Epithelial cell of prostate (primary cell): ENCODE measurements at regions not wholly inside any gene's neighbourhood (a gene's known extent, or its start where the extent isn't known, plus 50 kb on each side); places are given as distances from the start of the nearest gene placed in this dataset.
A peak's percentile ranks its signal among the peaks of the same experiment; 100 is the strongest.
"Not testable (repeated sequence)": the region's sequence is repeated elsewhere in the genome, so short reads cannot be mapped to it uniquely, and the experiment has no call there.

Experiments
- DNase-seq: peaks from one replicate; pipeline ENCODE4 v3.0.0-alpha.2; 2011; ENCODE audit warnings: low read depth, low spot score
- H3K27ac ChIP-seq: fragments of 450-650 bp; 2 replicates; pipeline ENCODE4 v1.5.1; 2017; ENCODE audit warnings: mild to moderate bottlenecking

GRCh38 chr3:162665684-162666391 is 1169.2 kb downstream of the OTOL1 start:
- no peak for DNase-seq
- H3K27ac ChIP-seq, result no peak overlapping the region

DNA sequence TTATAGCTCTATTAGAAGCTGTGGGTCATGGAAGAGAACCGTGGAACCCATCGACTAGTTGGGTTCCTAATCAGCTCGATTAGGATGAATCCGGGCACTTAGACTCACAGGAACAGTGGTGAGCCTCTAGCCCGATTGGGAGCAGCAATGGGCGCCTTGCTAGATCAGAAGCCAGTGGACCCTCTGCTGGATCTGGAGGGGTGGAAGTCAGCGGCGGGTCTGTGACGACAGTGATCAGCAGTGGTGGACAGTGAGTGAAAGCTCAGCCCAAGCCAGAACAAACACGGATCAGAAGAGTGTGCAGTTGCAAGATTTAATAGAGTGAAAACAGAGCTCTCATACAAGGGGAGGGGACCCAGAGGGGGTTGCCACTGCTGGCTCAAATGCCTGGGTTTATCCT is 1170.2 kb downstream of the OTOL1 start:
- no peak for DNase-seq
- no peak overlapping the region for H3K27ac ChIP-seq

GRCh38 chr3:162670181-162670580 is 1173.6 kb downstream of the OTOL1 start:
- no peak overlapping the region for H3K27ac ChIP-seq
- DNase-seq, result no peak

- DNase-seq, result no peak
- H3K27ac ChIP-seq, result no peak overlapping the region
Measured at GRCh38 chr3:162677475-162677874, 1180.9 kb downstream of the OTOL1 start.

DNA sequence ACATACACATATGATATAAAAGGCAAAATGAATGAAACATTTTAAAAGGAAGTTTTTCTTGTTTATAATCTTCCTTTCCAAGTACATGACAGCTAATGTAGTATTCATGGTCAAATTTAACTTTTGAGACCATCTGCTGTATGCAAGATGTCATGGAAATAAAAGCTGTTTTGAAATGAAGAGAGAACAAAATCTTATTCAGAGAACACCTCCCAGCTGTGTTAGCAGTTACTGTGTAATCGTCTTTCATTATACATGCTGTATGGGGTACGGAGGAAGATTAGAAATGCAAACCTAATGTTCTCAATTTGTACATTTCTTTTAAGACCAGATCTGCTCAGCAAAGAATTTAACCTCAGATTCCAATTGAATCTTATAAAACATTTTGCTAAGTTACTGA is 1182.3 kb downstream of the OTOL1 start:
- no peak for DNase-seq
- H3K27ac ChIP-seq, result no peak overlapping the region

DNA sequence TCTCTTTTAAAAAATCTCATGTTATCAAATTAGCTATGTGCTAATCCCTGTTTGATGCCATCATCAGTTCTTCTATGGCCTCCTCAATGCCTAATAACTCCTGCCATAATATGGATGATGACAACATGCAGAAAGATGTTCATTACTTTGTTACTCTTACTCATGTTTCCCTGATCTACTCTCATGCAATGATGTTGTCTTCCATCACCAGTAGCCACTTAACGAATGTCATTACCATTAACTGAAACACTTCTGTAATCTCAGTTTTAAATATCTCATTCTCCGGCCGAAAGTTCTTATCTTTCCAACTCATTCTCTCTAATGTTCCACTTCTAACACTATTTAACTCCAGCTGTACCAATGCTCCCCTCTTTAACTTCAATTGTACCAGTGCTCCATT is 1187.7 kb downstream of the OTOL1 start:
- no peak for DNase-seq
- no peak overlapping the region for H3K27ac ChIP-seq

DNA sequence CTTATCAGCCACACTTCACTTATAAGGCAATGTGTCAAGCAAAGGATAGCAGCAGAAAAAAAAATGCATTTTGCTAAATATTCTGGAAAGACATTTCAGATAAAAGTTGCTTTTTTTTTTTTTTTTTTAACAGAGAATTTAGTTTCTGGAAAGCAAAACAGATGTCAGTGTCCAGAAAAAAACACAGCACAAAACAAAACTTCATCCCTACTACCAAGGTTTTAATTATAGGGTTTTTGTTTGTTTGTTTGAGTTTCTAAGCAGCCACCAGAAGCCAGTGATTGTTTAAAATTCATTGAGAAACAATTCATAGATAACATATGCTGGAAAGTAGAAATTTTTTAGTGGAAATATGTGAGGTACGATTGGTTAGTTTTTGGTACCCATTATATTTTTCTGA is 1202.7 kb downstream of the OTOL1 start:
- DNase-seq, result no peak
- H3K27ac ChIP-seq, result no peak overlapping the region

GRCh38 chr3:162701211-162701610 is 1204.6 kb downstream of the OTOL1 start:
- no peak overlapping the region for H3K27ac ChIP-seq
- no peak for DNase-seq

GRCh38 chr3:162702768-162703385 is 1206.3 kb downstream of the OTOL1 start:
- H3K27ac ChIP-seq, result no peak overlapping the region
- DNase-seq, result no peak

DNA sequence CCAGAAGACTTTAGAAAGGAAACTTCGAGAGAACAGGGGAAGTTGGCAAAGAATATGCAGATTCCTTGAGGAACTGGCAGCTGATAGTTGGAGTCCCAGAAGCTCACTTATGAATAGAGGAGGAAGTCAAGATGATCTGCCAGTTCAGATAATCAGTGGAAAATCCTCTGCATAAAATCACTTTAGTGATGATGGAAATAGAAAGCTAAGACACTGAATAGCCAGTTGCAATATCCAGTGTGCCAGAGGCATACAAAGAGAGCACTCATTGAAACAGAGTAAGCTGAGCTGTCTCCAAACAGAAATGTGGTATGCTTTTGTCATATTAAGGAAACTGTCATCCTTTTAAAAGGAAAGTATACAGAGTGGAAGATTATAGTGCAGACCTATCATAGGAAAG is 1207.6 kb downstream of the OTOL1 start:
- no peak overlapping the region for H3K27ac ChIP-seq
- DNase-seq, result no peak

GRCh38 chr3:162704799-162705385 is 1208.3 kb downstream of the OTOL1 start:
- no peak for DNase-seq
- H3K27ac ChIP-seq, result no peak overlapping the region

GRCh38 chr3:162708394-162708793 is 1211.8 kb downstream of the OTOL1 start:
- peak overlapping the region; percentile 34 for H3K27ac ChIP-seq
- DNase-seq, result not testable (repeated sequence)

DNA sequence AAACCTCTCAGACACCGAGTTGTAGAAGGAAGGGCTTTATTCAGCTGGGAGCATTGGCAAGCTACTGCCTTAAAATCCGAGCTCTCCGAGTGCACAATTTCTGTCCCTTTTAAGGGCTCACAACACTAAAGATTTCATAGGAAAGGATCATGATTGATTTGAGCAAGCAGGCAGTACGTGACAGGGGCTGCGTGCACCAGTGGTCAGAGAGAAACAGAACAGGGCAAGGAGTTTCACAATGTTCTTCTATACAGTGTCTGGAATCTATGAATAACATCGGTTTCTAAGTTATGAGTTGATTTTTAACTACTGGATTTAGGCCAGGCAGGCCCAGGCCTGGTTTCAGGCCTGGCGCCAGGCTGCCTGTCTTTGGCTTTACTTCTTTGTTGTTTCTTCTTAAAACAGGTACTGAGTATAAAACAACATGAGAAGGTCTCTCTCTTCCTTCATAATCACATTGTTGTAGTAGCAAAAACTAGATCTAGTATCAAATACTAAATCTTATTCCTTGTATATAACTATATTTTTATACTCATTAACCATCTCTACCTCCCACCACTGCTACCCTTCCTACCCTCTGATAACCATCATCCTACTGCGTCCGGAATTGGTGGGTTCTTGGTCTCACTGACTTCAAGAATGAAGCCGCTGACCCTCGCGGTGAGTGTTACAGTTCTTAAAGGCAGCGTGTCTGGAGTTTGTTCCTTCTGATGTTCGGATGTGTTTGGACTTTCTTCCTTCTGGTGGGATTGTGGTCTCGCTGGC is 1212.5 kb downstream of the OTOL1 start:
- DNase-seq, result not testable (repeated sequence)
- H3K27ac ChIP-seq, result peak overlapping the region; percentile 34

DNA sequence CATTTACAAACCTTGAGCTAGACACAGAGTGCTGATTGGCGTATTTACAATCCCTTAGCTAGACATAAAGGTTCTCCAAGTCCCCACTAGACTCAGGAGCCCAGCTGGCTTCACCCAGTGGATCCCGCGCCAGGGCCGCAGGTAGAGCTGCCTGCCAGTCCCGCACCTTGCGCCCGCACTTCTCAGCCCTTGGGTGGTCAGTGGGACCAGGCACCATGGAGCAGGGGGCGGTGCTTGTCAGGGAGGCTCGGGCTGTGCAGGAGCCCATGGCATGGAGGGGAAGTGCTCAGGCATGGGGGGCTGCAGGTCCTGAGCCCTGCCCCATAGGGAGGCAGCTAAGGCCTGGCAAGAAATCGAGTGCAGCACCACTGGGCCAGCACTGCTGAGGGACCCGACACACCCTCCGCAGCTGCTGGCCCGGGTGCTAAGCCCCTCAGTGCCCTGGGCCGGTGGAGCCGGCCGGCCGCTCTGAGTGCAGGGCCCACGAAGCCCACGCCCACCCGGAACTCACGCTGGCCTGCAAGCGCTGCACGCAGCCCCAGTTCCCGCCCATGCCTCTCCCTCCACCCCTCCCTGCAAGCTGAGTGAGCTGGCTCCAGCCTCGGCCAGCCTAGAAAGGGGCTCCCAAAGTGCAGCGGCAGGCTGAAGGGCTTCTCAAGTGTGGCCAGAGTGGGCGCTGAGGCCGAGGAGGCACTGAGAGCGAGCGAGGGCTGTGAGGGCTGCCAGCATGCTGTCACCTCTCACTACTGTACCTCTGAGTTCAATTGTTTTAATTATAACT is 1213.9 kb downstream of the OTOL1 start:
- no peak for DNase-seq
- H3K27ac ChIP-seq, result no peak overlapping the region

DNA sequence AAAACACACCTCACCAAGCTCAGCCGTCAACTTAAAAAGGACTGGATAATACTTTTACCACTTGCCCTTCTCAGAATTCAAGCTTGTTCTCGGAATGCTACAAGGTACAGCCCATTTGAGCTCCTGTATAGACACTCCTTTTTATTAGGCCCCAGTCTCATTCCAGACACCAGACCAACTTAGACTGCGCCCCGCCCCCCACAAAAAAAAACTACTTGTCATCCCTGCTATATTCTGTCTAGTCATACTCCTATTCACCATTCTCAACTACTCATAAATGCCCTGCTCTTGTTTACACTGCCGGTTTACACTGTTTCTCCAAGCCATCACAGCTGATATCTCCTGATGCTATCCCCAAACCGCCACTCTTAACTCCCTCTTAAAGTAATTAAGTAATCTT is 1220.5 kb downstream of the OTOL1 start:
- not testable (repeated sequence) for DNase-seq, H3K27ac ChIP-seq

GRCh38 chr3:162718697-162719096 is 1222.1 kb downstream of the OTOL1 start:
- no peak overlapping the region for H3K27ac ChIP-seq
- DNase-seq, result no peak

GRCh38 chr3:162719684-162720341 is 1223.2 kb downstream of the OTOL1 start:
- no peak overlapping the region for H3K27ac ChIP-seq

GRCh38 chr3:162721736-162722135 is 1225.1 kb downstream of the OTOL1 start:
- no peak for DNase-seq
- H3K27ac ChIP-seq, result no peak overlapping the region

More at GRCh38 chr3:162719684-162720341, 1223.2 kb downstream of the OTOL1 start:
- peak; percentile 79 for DNase-seq

GRCh38 chr3:162722337-162722736 is 1225.7 kb downstream of the OTOL1 start:
- DNase-seq, result no peak
- no peak overlapping the region for H3K27ac ChIP-seq

DNA sequence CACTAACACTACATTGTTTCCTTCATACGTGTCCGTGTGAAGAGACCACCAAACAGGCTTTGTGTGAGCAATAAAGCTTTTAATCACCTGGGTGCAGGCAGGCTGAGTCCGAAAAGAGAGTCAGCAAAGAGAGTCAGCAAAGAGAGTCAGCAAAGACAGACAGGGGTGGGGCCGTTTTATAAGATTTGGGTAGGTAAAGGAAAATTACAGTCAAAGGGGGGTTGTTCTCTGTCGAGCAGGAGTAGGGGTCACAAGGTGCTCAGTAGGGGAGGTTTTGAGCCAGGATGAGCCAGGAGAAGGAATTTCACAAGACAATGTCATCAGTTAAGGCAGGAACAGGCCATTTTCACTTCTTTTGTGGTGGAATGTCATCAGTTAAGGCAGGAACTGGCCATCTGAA is 1226.2 kb downstream of the OTOL1 start:
- not testable (repeated sequence) for DNase-seq, H3K27ac ChIP-seq
